SK-N-SH (cell line): ENCODE measurements at regions not wholly inside any gene's neighbourhood (a gene's known extent, or its start where the extent isn't known, plus 50 kb on each side); places are given as distances from the start of the nearest gene placed in this dataset.

Source experiments
- CTCF ChIA-PET: fragments of 300-600, 350-600 bp; formaldehyde crosslinking; extraction: SDS; loops from one replicate; lab custom pipeline; 2021; lab: Yijun Ruan, JAX
- POLR2A ChIA-PET: fragments of 350-600 bp; sonication (Branson Sonifier 250); formaldehyde crosslinking; extraction: SDS; loops from one replicate; lab custom pipeline; 2020; ENCODE audit warnings: antibody characterized with exemption, inconsistent platforms; lab: Yijun Ruan, JAX
- DNase-seq: peaks from one replicate; pipeline ENCODE4 v3.0.0; 2012
- H2AFZ ChIP-seq: fragments of 200-600 bp; sonication (generic); 2 replicates; pipeline ENCODE4 v1.8.1; 2016; ENCODE audit warnings: antibody characterized with exemption, mild to moderate bottlenecking, low read depth
- H3F3A ChIP-seq: fragments of 200-600 bp; sonication (generic); replicated peaks from 2 replicates; pipeline ENCODE3; 2016; ENCODE audit warnings: antibody characterized with exemption, mild to moderate bottlenecking; ENCODE audit not compliant: insufficient read depth
- H3K27ac ChIP-seq, 2 experiments: fragments of 200-500 bp in 1 of 2; fragments of 200-600 bp in 1 of 2; sonication (Bioruptor generic) in 1 of 2; sonication (generic), shearing (Covaris generic) in 1 of 2; 2 replicates each; pipeline versions ENCODE4 v1.5.1 to v1.6.1; 2014 to 2016; ENCODE audit warnings: low read depth in 2 of 2, inconsistent platforms in 1 of 2, low read length in 1 of 2, mild to moderate bottlenecking in 1 of 2, mixed read lengths in 1 of 2
- H3K27me3 ChIP-seq: fragments of 200-600 bp; sonication (generic), shearing (Covaris generic); 2 replicates; pipeline ENCODE4 v1.6.1; 2016; ENCODE audit warnings: mixed run types; ENCODE audit not compliant: insufficient read depth
- H3K36me3 ChIP-seq, 2 experiments: fragments of 200-500 bp in 1 of 2; fragments of 200-600 bp in 1 of 2; sonication (Bioruptor generic) in 1 of 2; sonication (generic) in 1 of 2; replicated peaks in 1 of 2; 2 replicates each; pipeline versions ENCODE3 to v1.5.1; 2014 to 2016; ENCODE audit warnings: low read length in 1 of 2, mild to moderate bottlenecking in 1 of 2; ENCODE audit not compliant: insufficient read depth in 2 of 2, control insufficient read depth in 1 of 2
- H3K4me1 ChIP-seq, 2 experiments: fragments of 200-500 bp in 1 of 2; fragments of 200-600 bp in 1 of 2; sonication (Bioruptor generic) in 1 of 2; sonication (generic), shearing (Covaris generic) in 1 of 2; 2 replicates each; pipeline versions ENCODE4 v1.5.1 to v1.6.1; 2014 to 2016; ENCODE audit warnings: low read depth in 1 of 2, low read length in 1 of 2, mixed run types in 1 of 2; ENCODE audit not compliant: insufficient read depth in 2 of 2, control insufficient read depth in 1 of 2
- H3K4me2 ChIP-seq: fragments of 200-600 bp; sonication (generic), shearing (Covaris generic); 2 replicates; pipeline ENCODE4 v1.6.1; 2017; ENCODE audit warnings: mixed run types
- H3K4me3 ChIP-seq, 2 experiments: fragments of 200-500 bp in 1 of 2; fragments of 200-600 bp in 1 of 2; sonication (Bioruptor generic) in 1 of 2; sonication (generic), shearing (Covaris generic) in 1 of 2; 2 replicates each; pipeline versions ENCODE4 v1.5.1 to v1.8.1; 2014 to 2016; ENCODE audit warnings: low read depth in 2 of 2, inconsistent platforms in 1 of 2, low read length in 1 of 2, mild to moderate bottlenecking in 1 of 2, mixed read lengths in 1 of 2, moderate library complexity in 1 of 2
- H3K79me2 ChIP-seq: fragments of 200-600 bp; sonication (generic); 2 replicates; pipeline ENCODE4 v1.8.1; 2017; ENCODE audit warnings: mild to moderate bottlenecking; ENCODE audit not compliant: insufficient read depth
- H3K9ac ChIP-seq: fragments of 200-600 bp; sonication (generic); 2 replicates; pipeline ENCODE4 v1.6.1; 2017; ENCODE audit warnings: mixed run types
- H3K9me2 ChIP-seq: fragments of 200-600 bp; sonication (generic); 2 replicates; pipeline ENCODE4 v1.6.1; 2017; ENCODE audit warnings: mixed run types
- H3K9me3 ChIP-seq: fragments of 200-600 bp; sonication (generic); 2 replicates; pipeline ENCODE4 v1.6.1; 2017; ENCODE audit warnings: mixed run types, mild to moderate bottlenecking, moderate library complexity
- H4K20me1 ChIP-seq: fragments of 200-600 bp; sonication (generic); 2 replicates; pipeline ENCODE4 v1.6.1; 2017; ENCODE audit warnings: mild to moderate bottlenecking, mixed run types; ENCODE audit not compliant: insufficient read depth
- CHD2 ChIP-seq: fragments of 150-350 bp; IDR thresholded peaks from 2 replicates; pipeline ENCODE4 v1.6.1; 2018; ENCODE audit warnings: low read length; ENCODE audit not compliant: partially characterized antibody
- EP300 ChIP-seq, 2 experiments: IDR thresholded peaks; 2 replicates each; pipeline versions ENCODE4 v1.4.0 to v1.6.1; 2012; ENCODE audit warnings: borderline replicate concordance in 1 of 2, low read depth in 1 of 2, low read length in 1 of 2
- FOXJ3 ChIP-seq: sonication (generic); formaldehyde crosslinking; IDR thresholded peaks from 2 replicates; pipeline ENCODE4 v1.5.1; 2020; ENCODE audit warnings: mild to moderate bottlenecking, missing genetic modification reagents
- GABPA ChIP-seq: IDR thresholded peaks from 2 replicates; pipeline ENCODE4 v1.4.0; 2012; ENCODE audit warnings: low read depth, mild to moderate bottlenecking
- GATA2 ChIP-seq: sonication (generic); formaldehyde crosslinking; IDR thresholded peaks from 2 replicates; pipeline ENCODE4 v1.5.0; 2020; ENCODE audit warnings: mild to moderate bottlenecking, missing genetic modification reagents
- MXI1 ChIP-seq: IDR thresholded peaks from 2 replicates; pipeline ENCODE4 v1.6.1; 2012; ENCODE audit warnings: mild to moderate bottlenecking, low read depth, low read length, improper control_type of control experiment
- POLR2AphosphoS5 ChIP-seq: IDR thresholded peaks from 2 replicates; pipeline ENCODE4 v1.6.1; 2012; ENCODE audit warnings: low read depth, low read length
- RAD21 ChIP-seq: IDR thresholded peaks from 2 replicates; pipeline ENCODE4 v1.6.1; 2012; ENCODE audit warnings: mild to moderate bottlenecking, low read length
- RXRA ChIP-seq: IDR thresholded peaks from 2 replicates; pipeline ENCODE4 v1.4.0; 2012; ENCODE audit warnings: low read depth, mild to moderate bottlenecking, borderline replicate concordance
- SMC3 ChIP-seq: IDR thresholded peaks from 2 replicates; pipeline ENCODE4 v1.6.1; 2012; ENCODE audit warnings: low read depth, low read length, improper control_type of control experiment
- TAF1 ChIP-seq: IDR thresholded peaks from 2 replicates; pipeline ENCODE4 v1.6.1; 2012; ENCODE audit warnings: low read depth, mild to moderate bottlenecking, low read length, moderate library complexity, borderline replicate concordance
- TEAD4 ChIP-seq: IDR thresholded peaks from 2 replicates; pipeline ENCODE4 v1.4.0; 2012; ENCODE audit warnings: mild to moderate bottlenecking, borderline replicate concordance; ENCODE audit not compliant: insufficient read depth
- YY1 ChIP-seq: IDR thresholded peaks from 2 replicates; pipeline ENCODE4 v1.4.0; 2012; ENCODE audit warnings: low read depth, mild to moderate bottlenecking
- WGBS: methylation state at CpG from one replicate; pipeline ENCODE4 v1.1.6; 2017; ENCODE audit warnings: low lambda C conversion rate; 5-methylcytosine and 5-hydroxymethylcytosine counted together
- TF ChIP-seq, protein P1 (sequence below): IDR thresholded peaks from 2 replicates; pipeline ENCODE4 v1.6.1; 2012; ENCODE audit warnings: mild to moderate bottlenecking, low read depth, low read length, moderate library complexity
- TF ChIP-seq, protein P2 (sequence below): fragments of 150-350 bp; IDR thresholded peaks from 2 replicates; pipeline ENCODE4 v1.6.1; 2016; ENCODE audit warnings: mild to moderate bottlenecking, low read depth, low read length
- TF ChIP-seq, protein P3 (sequence below): IDR thresholded peaks from 2 replicates; pipeline ENCODE4 v1.4.0; 2012; ENCODE audit warnings: low read depth, borderline replicate concordance
- TF ChIP-seq, protein P4 (sequence below): IDR thresholded peaks from 2 replicates; pipeline ENCODE4 v1.4.0; 2012; ENCODE audit warnings: low read depth, borderline replicate concordance

DNA sequence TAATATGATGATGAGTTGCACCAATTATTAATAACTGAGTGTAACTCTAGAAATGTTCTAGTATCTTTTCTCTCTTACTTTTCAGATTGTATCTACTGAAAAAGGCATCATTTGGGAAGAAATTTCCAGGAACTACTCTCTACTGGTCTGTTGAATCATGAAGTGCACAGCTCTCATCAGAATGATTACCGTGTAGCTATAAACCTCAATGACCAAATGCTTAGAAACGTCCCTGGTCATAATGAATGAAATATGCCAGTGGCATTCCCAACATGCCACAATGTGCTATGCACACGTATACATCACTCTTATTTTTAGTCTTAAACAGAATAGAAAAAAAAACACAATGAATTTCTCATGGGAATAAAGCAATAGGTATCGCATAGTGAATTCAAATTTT, 534.3 kb upstream of the OLFM3 start:
- DNase-seq: no peak
- Histone ChIP-seq H4K20me1 (no peaks in the 10 kb centered on the region), H3K9me3 (no peaks in the 10 kb centered on the region), H3K4me2 (no peak overlapping the region), H3K27me3 (no peaks in the 10 kb centered on the region), H3K27ac (peak overlapping the region in 1 of 2 experiments; percentile 24; a peak in 1 of 4 replicates), H3K9ac (no peak overlapping the region), H3K4me3 (no peak overlapping the region), H3K36me3 (no peaks in the 10 kb centered on the region), H3F3A (no peaks in the 10 kb centered on the region), H3K9me2 (no peaks in the 10 kb centered on the region), H2AFZ (no peak overlapping the region), H3K4me1 (no peaks in the 10 kb centered on the region; a peak in 1 of 4 replicates), H3K79me2 (no peaks in the 10 kb centered on the region)
- WGBS: 39% methylated on average over 4 of the region's 4 CpGs
- TF ChIP-seq POLR2AphosphoS5 (no peak), SMC3 (no peak), CHD2 (no peak), RXRA (no peak), RAD21 (no peak), FOXJ3 (no peak), EP300 (IDR thresholded peaks at IDR 0.05; ENCODE audit: borderline replicate concordance in 1 of 2, low read depth in 1 of 2, low read length in 1 of 2) (no peak), GATA2 (CRISPR knock-in tag) (no peak), GABPA (no peak), MXI1 (no peak), TAF1 (no peak), YY1 (no peak), TEAD4 (no peak)
- TF ChIP-seq, protein P1, sequence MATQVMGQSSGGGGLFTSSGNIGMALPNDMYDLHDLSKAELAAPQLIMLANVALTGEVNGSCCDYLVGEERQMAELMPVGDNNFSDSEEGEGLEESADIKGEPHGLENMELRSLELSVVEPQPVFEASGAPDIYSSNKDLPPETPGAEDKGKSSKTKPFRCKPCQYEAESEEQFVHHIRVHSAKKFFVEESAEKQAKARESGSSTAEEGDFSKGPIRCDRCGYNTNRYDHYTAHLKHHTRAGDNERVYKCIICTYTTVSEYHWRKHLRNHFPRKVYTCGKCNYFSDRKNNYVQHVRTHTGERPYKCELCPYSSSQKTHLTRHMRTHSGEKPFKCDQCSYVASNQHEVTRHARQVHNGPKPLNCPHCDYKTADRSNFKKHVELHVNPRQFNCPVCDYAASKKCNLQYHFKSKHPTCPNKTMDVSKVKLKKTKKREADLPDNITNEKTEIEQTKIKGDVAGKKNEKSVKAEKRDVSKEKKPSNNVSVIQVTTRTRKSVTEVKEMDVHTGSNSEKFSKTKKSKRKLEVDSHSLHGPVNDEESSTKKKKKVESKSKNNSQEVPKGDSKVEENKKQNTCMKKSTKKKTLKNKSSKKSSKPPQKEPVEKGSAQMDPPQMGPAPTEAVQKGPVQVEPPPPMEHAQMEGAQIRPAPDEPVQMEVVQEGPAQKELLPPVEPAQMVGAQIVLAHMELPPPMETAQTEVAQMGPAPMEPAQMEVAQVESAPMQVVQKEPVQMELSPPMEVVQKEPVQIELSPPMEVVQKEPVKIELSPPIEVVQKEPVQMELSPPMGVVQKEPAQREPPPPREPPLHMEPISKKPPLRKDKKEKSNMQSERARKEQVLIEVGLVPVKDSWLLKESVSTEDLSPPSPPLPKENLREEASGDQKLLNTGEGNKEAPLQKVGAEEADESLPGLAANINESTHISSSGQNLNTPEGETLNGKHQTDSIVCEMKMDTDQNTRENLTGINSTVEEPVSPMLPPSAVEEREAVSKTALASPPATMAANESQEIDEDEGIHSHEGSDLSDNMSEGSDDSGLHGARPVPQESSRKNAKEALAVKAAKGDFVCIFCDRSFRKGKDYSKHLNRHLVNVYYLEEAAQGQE: no peak
- TF ChIP-seq, protein P2, sequence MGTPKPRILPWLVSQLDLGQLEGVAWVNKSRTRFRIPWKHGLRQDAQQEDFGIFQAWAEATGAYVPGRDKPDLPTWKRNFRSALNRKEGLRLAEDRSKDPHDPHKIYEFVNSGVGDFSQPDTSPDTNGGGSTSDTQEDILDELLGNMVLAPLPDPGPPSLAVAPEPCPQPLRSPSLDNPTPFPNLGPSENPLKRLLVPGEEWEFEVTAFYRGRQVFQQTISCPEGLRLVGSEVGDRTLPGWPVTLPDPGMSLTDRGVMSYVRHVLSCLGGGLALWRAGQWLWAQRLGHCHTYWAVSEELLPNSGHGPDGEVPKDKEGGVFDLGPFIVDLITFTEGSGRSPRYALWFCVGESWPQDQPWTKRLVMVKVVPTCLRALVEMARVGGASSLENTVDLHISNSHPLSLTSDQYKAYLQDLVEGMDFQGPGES: no peak
- TF ChIP-seq, protein P3, sequence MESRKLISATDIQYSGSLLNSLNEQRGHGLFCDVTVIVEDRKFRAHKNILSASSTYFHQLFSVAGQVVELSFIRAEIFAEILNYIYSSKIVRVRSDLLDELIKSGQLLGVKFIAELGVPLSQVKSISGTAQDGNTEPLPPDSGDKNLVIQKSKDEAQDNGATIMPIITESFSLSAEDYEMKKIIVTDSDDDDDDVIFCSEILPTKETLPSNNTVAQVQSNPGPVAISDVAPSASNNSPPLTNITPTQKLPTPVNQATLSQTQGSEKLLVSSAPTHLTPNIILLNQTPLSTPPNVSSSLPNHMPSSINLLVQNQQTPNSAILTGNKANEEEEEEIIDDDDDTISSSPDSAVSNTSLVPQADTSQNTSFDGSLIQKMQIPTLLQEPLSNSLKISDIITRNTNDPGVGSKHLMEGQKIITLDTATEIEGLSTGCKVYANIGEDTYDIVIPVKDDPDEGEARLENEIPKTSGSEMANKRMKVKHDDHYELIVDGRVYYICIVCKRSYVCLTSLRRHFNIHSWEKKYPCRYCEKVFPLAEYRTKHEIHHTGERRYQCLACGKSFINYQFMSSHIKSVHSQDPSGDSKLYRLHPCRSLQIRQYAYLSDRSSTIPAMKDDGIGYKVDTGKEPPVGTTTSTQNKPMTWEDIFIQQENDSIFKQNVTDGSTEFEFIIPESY: no peak
- TF ChIP-seq, protein P4, sequence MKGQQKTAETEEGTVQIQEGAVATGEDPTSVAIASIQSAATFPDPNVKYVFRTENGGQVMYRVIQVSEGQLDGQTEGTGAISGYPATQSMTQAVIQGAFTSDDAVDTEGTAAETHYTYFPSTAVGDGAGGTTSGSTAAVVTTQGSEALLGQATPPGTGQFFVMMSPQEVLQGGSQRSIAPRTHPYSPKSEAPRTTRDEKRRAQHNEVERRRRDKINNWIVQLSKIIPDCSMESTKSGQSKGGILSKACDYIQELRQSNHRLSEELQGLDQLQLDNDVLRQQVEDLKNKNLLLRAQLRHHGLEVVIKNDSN: no peak
- POLR2A ChIA-PET: no interaction called here
- CTCF ChIA-PET: interaction anchor here (0.6 kb wide), 1 partner anchor 10 kb away, joined by 3 read pairs; no protein-coding TSS in a partner anchor
